ENCODE measurements at regions not wholly inside any gene's neighbourhood (a gene's known extent, or its start where the extent isn't known, plus 50 kb on each side); places are given as distances from the start of the nearest gene placed in this dataset.

GRCh38 chr5:74414228-74414627 lies 226.3 kb downstream of the ENC1 start (continued):
- no peak for TF ChIP-seq EZH2phosphoT487 (IDR thresholded peaks at IDR 0.05; ENCODE audit: unreplicated experiment)
- no peak for TF ChIP-seq ETS1 (IDR thresholded peaks at IDR 0.05)

GRCh38 chr5:74413403-74414048 lies 227.0 kb downstream of the ENC1 start:
- Histone ChIP-seq H3K9me2 (ENCODE audit: insufficient read depth) (0 out of 2 replicates have a peak, but pooled peaks cover 3% of the 10 kb centered on the region), H4K20me1 (replicated peaks; ENCODE audit: insufficient read depth) (no peaks in the 10 kb centered on the region), H3K27me3 (ENCODE audit: insufficient read depth) (no peaks in the 10 kb centered on the region), H3K4me2 (no peak overlapping the region), H3K4me1 (ENCODE audit: insufficient read depth) (peaks cover 10% of the 10 kb centered on the region; the same call in 1 of the 2 replicates), H2AFZ (no peak overlapping the region), H3K27ac (ENCODE audit: low read depth) (no peak overlapping the region), H3K79me2 (replicated peaks; ENCODE audit: insufficient read depth) (no peaks in the 10 kb centered on the region), H3K4me3 (no peak overlapping the region), H3F3A (replicated peaks; ENCODE audit: low read depth) (no peaks in the 10 kb centered on the region), H3K36me3 (ENCODE audit: insufficient read depth) (no peaks in the 10 kb centered on the region)
- no peaks in the 10 kb centered on the region for H3K36me3 Mint-ChIP-seq (ENCODE audit: low read depth)
- H3K27ac Mint-ChIP-seq: no peak overlapping the region
- H3K9me3 Mint-ChIP-seq: no peaks in the 10 kb centered on the region
- no peak overlapping the region for H3K4me3 Mint-ChIP-seq
- peaks cover 14% of the 10 kb centered on the region for H3K4me1 Mint-ChIP-seq
- H3K27me3 Mint-ChIP-seq (ENCODE audit: insufficient read depth, low read depth, poor library complexity): peaks cover 2% of the 10 kb centered on the region
- DNase-seq (ENCODE audit: low spot score) (no peak), ATAC-seq (no peak)
- TF ChIP-seq REST (IDR thresholded peaks at IDR 0.05; ENCODE audit: unreplicated experiment) (no peak), NANOG (IDR thresholded peaks at IDR 0.05; ENCODE audit: borderline replicate concordance) (no peak), ETS1 (IDR thresholded peaks at IDR 0.05) (no peak), EZH2phosphoT487 (IDR thresholded peaks at IDR 0.05; ENCODE audit: unreplicated experiment) (no peak), ZNF114 (CRISPR knock-in tag; IDR thresholded peaks at IDR 0.05) (no peak), CREB1 (CRISPR knock-in tag; IDR thresholded peaks at IDR 0.05; ENCODE audit: low read depth) (no peak), CTCF (conservative IDR thresholded peaks at IDR 0.05; ENCODE audit: low read depth in 2 of 2) (no peak), JUNB (IDR thresholded peaks at IDR 0.05; ENCODE audit: unreplicated experiment) (no peak), ZNF331 (CRISPR knock-in tag; IDR thresholded peaks at IDR 0.05; ENCODE audit: low read depth) (no peak), ZNF462 (CRISPR knock-in tag; IDR thresholded peaks at IDR 0.05) (no peak), POLR2AphosphoS5 (IDR thresholded peaks at IDR 0.05; ENCODE audit: low read depth) (no peak)

All from GM23338 (cell line).